ENCODE measurements at regions not wholly inside any gene's neighbourhood (a gene's known extent, or its start where the extent isn't known, plus 50 kb on each side); places are given as distances from the start of the nearest gene placed in this dataset.

DNA sequence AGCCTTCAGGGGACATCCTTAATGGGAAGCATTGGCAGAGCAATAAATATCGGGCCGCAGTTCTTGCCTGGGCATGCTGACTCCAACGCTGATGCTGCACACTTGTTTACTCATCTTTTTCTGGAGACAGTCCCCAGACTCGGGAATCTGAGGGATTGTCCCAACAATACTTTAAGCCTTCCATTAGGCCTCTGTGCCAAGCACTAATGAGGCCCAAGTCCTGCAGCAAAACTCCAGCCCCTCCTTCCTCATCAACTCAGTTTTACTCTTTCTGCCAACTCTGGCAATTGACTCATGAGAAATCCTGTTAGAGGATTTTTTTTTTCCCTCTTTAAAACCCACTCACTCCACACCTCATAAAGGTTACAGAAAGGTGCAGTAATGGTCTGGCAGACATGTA lies 233.4 kb upstream of the PELI2 start (continued):
- TF ChIP-seq, protein P1, sequence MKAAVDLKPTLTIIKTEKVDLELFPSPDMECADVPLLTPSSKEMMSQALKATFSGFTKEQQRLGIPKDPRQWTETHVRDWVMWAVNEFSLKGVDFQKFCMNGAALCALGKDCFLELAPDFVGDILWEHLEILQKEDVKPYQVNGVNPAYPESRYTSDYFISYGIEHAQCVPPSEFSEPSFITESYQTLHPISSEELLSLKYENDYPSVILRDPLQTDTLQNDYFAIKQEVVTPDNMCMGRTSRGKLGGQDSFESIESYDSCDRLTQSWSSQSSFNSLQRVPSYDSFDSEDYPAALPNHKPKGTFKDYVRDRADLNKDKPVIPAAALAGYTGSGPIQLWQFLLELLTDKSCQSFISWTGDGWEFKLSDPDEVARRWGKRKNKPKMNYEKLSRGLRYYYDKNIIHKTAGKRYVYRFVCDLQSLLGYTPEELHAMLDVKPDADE (IDR thresholded peaks at IDR 0.05) = no peak
- TF ChIP-seq NANOG (IDR thresholded peaks at IDR 0.05; ENCODE audit: borderline replicate concordance) (no peak), ZNF331 (CRISPR knock-in tag; IDR thresholded peaks at IDR 0.05; ENCODE audit: low read depth) (no peak), POLR2AphosphoS5 (IDR thresholded peaks at IDR 0.05; ENCODE audit: low read depth) (no peak), STAT1 (IDR thresholded peaks at IDR 0.05; ENCODE audit: unreplicated experiment) (no peak)
- TF ChIP-seq, protein P2, sequence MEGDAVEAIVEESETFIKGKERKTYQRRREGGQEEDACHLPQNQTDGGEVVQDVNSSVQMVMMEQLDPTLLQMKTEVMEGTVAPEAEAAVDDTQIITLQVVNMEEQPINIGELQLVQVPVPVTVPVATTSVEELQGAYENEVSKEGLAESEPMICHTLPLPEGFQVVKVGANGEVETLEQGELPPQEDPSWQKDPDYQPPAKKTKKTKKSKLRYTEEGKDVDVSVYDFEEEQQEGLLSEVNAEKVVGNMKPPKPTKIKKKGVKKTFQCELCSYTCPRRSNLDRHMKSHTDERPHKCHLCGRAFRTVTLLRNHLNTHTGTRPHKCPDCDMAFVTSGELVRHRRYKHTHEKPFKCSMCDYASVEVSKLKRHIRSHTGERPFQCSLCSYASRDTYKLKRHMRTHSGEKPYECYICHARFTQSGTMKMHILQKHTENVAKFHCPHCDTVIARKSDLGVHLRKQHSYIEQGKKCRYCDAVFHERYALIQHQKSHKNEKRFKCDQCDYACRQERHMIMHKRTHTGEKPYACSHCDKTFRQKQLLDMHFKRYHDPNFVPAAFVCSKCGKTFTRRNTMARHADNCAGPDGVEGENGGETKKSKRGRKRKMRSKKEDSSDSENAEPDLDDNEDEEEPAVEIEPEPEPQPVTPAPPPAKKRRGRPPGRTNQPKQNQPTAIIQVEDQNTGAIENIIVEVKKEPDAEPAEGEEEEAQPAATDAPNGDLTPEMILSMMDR (conservative IDR thresholded peaks at IDR 0.05; ENCODE audit: low read depth in 2 of 2) = no peak
- TF ChIP-seq, protein P3, sequence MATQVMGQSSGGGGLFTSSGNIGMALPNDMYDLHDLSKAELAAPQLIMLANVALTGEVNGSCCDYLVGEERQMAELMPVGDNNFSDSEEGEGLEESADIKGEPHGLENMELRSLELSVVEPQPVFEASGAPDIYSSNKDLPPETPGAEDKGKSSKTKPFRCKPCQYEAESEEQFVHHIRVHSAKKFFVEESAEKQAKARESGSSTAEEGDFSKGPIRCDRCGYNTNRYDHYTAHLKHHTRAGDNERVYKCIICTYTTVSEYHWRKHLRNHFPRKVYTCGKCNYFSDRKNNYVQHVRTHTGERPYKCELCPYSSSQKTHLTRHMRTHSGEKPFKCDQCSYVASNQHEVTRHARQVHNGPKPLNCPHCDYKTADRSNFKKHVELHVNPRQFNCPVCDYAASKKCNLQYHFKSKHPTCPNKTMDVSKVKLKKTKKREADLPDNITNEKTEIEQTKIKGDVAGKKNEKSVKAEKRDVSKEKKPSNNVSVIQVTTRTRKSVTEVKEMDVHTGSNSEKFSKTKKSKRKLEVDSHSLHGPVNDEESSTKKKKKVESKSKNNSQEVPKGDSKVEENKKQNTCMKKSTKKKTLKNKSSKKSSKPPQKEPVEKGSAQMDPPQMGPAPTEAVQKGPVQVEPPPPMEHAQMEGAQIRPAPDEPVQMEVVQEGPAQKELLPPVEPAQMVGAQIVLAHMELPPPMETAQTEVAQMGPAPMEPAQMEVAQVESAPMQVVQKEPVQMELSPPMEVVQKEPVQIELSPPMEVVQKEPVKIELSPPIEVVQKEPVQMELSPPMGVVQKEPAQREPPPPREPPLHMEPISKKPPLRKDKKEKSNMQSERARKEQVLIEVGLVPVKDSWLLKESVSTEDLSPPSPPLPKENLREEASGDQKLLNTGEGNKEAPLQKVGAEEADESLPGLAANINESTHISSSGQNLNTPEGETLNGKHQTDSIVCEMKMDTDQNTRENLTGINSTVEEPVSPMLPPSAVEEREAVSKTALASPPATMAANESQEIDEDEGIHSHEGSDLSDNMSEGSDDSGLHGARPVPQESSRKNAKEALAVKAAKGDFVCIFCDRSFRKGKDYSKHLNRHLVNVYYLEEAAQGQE (IDR thresholded peaks at IDR 0.05; ENCODE audit: unreplicated experiment) = no peak

DNA sequence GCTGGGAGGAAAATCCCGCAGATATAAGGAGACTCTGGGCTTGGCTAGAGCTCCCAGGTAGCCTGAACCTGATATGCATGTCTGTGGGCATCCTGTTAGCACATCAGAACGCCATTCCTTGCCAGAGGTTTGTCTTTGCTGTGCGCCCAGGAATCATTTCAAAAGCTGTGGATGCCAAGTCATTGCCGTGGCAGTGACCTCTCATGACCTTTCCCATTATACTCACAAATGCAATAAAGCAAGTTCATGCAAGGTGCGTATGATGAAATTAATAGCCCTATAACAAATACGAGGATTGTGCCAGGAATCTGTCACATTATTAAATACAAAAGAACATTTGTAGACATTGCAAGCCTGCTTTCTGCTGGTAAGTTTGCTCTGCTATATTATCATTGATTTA lies 229.1 kb upstream of the PELI2 start:
- H2AFZ ChIP-seq = no peak overlapping the region
- Mint-ChIP-seq H3K27me3 (ENCODE audit: insufficient read depth, low read depth, poor library complexity) (peaks cover 2% of the 10 kb centered on the region), H3K9me3 (no peaks in the 10 kb centered on the region), H3K27ac (no peak overlapping the region), H3K4me3 (no peak overlapping the region), H3K36me3 (ENCODE audit: low read depth) (no peaks in the 10 kb centered on the region), H3K4me1 (peaks cover 35% of the 10 kb centered on the region)
- no peak overlapping the region for H3K4me3 ChIP-seq
- H3K27ac ChIP-seq (ENCODE audit: low read depth) = no peak overlapping the region
- H3K27me3 ChIP-seq (ENCODE audit: insufficient read depth) = no peaks in the 10 kb centered on the region
- ATAC-seq (no peak), DNase-seq (ENCODE audit: low spot score) (no peak)
- H4K20me1 ChIP-seq (replicated peaks; ENCODE audit: insufficient read depth) = no peaks in the 10 kb centered on the region
- H3K4me1 ChIP-seq (ENCODE audit: insufficient read depth) = peaks cover 23% of the 10 kb centered on the region
- H3K36me3 ChIP-seq (ENCODE audit: insufficient read depth) = no peaks in the 10 kb centered on the region
- H3F3A ChIP-seq (replicated peaks; ENCODE audit: low read depth) = no peaks in the 10 kb centered on the region
- no peaks in the 10 kb centered on the region for H3K79me2 ChIP-seq (replicated peaks; ENCODE audit: insufficient read depth)
- H3K4me2 ChIP-seq = no peak overlapping the region
- H3K9me2 ChIP-seq (ENCODE audit: insufficient read depth) = peaks cover 8% of the 10 kb centered on the region; the same call in 1 of the 2 replicates
- TF ChIP-seq ZNF114 (CRISPR knock-in tag; IDR thresholded peaks at IDR 0.05) (no peak), JUNB (IDR thresholded peaks at IDR 0.05; ENCODE audit: unreplicated experiment) (no peak), STAT1 (IDR thresholded peaks at IDR 0.05; ENCODE audit: unreplicated experiment) (no peak), NANOG (IDR thresholded peaks at IDR 0.05; ENCODE audit: borderline replicate concordance) (no peak), EZH2 (IDR thresholded peaks at IDR 0.05; ENCODE audit: low read depth, unreplicated experiment) (no peak), CREB1 (CRISPR knock-in tag; IDR thresholded peaks at IDR 0.05; ENCODE audit: low read depth) (no peak), ZNF331 (CRISPR knock-in tag; IDR thresholded peaks at IDR 0.05; ENCODE audit: low read depth) (no peak), EZH2phosphoT487 (IDR thresholded peaks at IDR 0.05; ENCODE audit: unreplicated experiment) (no peak)
- TF ChIP-seq, protein P1 (IDR thresholded peaks at IDR 0.05) = no peak
- TF ChIP-seq, protein P3 (IDR thresholded peaks at IDR 0.05; ENCODE audit: unreplicated experiment) = no peak
- TF ChIP-seq, protein P2 (conservative IDR thresholded peaks at IDR 0.05; ENCODE audit: low read depth in 2 of 2) = no peak

All from GM23338 (cell line).